ENCODE measurements at regions not wholly inside any gene's neighbourhood (a gene's known extent, or its start where the extent isn't known, plus 50 kb on each side); places are given as distances from the start of the nearest gene placed in this dataset.
"Not testable (repeated sequence)": the region's sequence is repeated elsewhere in the genome, so short reads cannot be mapped to it uniquely, and the experiment has no call there.

- no peaks in the 10 kb centered on the region for H3K36me3 ChIP-seq (ENCODE audit: insufficient read depth, low read length)
- H3K9me3 ChIP-seq (ENCODE audit: control insufficient read depth, insufficient read depth, low read length): 0 out of 2 replicates have a peak, but pooled peaks cover 5% of the 10 kb centered on the region
- H3K4me1 ChIP-seq (ENCODE audit: insufficient read depth, low read length): no peaks in the 10 kb centered on the region
- no peak overlapping the region for H3K9ac ChIP-seq (ENCODE audit: low read depth, low read length)
These were observed 198.2 kb upstream of the NDUFV2 start for GRCh38 chr18:8904316-8904715.

- H3K9me3 ChIP-seq (ENCODE audit: control insufficient read depth, insufficient read depth, low read length): 0 out of 2 replicates have a peak, but pooled peaks cover 2% of the 10 kb centered on the region
- H3K36me3 ChIP-seq (ENCODE audit: insufficient read depth, low read length): no peaks in the 10 kb centered on the region
- H3K9ac ChIP-seq (ENCODE audit: low read depth, low read length): no peak overlapping the region
- peaks cover 7% of the 10 kb centered on the region; the same call in 1 of the 2 replicates for H3K4me1 ChIP-seq (ENCODE audit: insufficient read depth, low read length)
These were observed 193.5 kb upstream of the NDUFV2 start for GRCh38 chr18:8908792-8909510.

GRCh38 chr18:8910186-8910822 is 192.2 kb upstream of the NDUFV2 start:
- Histone ChIP-seq H3K9ac (ENCODE audit: low read depth, low read length) (no peak overlapping the region), H3K9me3 (ENCODE audit: control insufficient read depth, insufficient read depth, low read length) (0 out of 2 replicates have a peak, but pooled peaks cover 2% of the 10 kb centered on the region), H3K4me1 (ENCODE audit: insufficient read depth, low read length) (peaks cover 7% of the 10 kb centered on the region; the same call in 1 of the 2 replicates), H3K36me3 (ENCODE audit: insufficient read depth, low read length) (no peaks in the 10 kb centered on the region)

- Histone ChIP-seq H3K4me1 (ENCODE audit: insufficient read depth, low read length) (peaks cover 7% of the 10 kb centered on the region; the same call in 1 of the 2 replicates), H3K9ac (ENCODE audit: low read depth, low read length) (no peak overlapping the region), H3K9me3 (ENCODE audit: control insufficient read depth, insufficient read depth, low read length) (0 out of 2 replicates have a peak, but pooled peaks cover 2% of the 10 kb centered on the region), H3K36me3 (ENCODE audit: insufficient read depth, low read length) (no peaks in the 10 kb centered on the region)
These were observed 191.7 kb upstream of the NDUFV2 start for GRCh38 chr18:8910843-8911242.

GRCh38 chr18:8911408-8912340 is 190.8 kb upstream of the NDUFV2 start:
- Histone ChIP-seq H3K9me3 (ENCODE audit: control insufficient read depth, insufficient read depth, low read length) (0 out of 2 replicates have a peak, but pooled peaks cover 2% of the 10 kb centered on the region), H3K9ac (ENCODE audit: low read depth, low read length) (no peak overlapping the region), H3K36me3 (ENCODE audit: insufficient read depth, low read length) (no peaks in the 10 kb centered on the region), H3K4me1 (ENCODE audit: insufficient read depth, low read length) (peaks cover 7% of the 10 kb centered on the region; the same call in 1 of the 2 replicates)

GRCh38 chr18:8912348-8913326 is 189.9 kb upstream of the NDUFV2 start:
- Histone ChIP-seq H3K36me3 (ENCODE audit: insufficient read depth, low read length) (no peaks in the 10 kb centered on the region), H3K4me1 (ENCODE audit: insufficient read depth, low read length) (peaks cover 7% of the 10 kb centered on the region; the same call in 1 of the 2 replicates), H3K9ac (ENCODE audit: low read depth, low read length) (no peak overlapping the region), H3K9me3 (ENCODE audit: control insufficient read depth, insufficient read depth, low read length) (0 out of 2 replicates have a peak, but pooled peaks cover 2% of the 10 kb centered on the region)

- not testable (repeated sequence) for H3K9ac ChIP-seq (ENCODE audit: low read depth, low read length); H3K9me3 ChIP-seq (ENCODE audit: control insufficient read depth, insufficient read depth, low read length); H3K36me3 ChIP-seq (ENCODE audit: insufficient read depth, low read length); H3K4me1 ChIP-seq (ENCODE audit: insufficient read depth, low read length)
These were observed 188.7 kb upstream of the NDUFV2 start for GRCh38 chr18:8913606-8914403.

GRCh38 chr18:8914404-8915264 is 187.9 kb upstream of the NDUFV2 start:
- not testable (repeated sequence) for H3K4me1 ChIP-seq (ENCODE audit: insufficient read depth, low read length); H3K9ac ChIP-seq (ENCODE audit: low read depth, low read length); H3K9me3 ChIP-seq (ENCODE audit: control insufficient read depth, insufficient read depth, low read length); H3K36me3 ChIP-seq (ENCODE audit: insufficient read depth, low read length)

GRCh38 chr18:8920856-8921787 is 181.4 kb upstream of the NDUFV2 start:
- H3K4me1 ChIP-seq (ENCODE audit: insufficient read depth, low read length); H3K9me3 ChIP-seq (ENCODE audit: control insufficient read depth, insufficient read depth, low read length); H3K9ac ChIP-seq (ENCODE audit: low read depth, low read length); H3K36me3 ChIP-seq (ENCODE audit: insufficient read depth, low read length): not testable (repeated sequence)

GRCh38 chr18:8926464-8926863 is 176.0 kb upstream of the NDUFV2 start:
- no peak overlapping the region for H3K9ac ChIP-seq (ENCODE audit: low read depth, low read length)
- H3K4me1 ChIP-seq (ENCODE audit: insufficient read depth, low read length): peaks cover 1% of the 10 kb centered on the region; the same call in 1 of the 2 replicates
- no peaks in the 10 kb centered on the region for H3K36me3 ChIP-seq (ENCODE audit: insufficient read depth, low read length)
- H3K9me3 ChIP-seq (ENCODE audit: control insufficient read depth, insufficient read depth, low read length): peaks cover 20% of the 10 kb centered on the region

GRCh38 chr18:8928044-8928443 is 174.5 kb upstream of the NDUFV2 start:
- peaks cover 7% of the 10 kb centered on the region for H3K4me1 ChIP-seq (ENCODE audit: insufficient read depth, low read length)
- no peaks in the 10 kb centered on the region; the same call in 1 of the 2 replicates for H3K36me3 ChIP-seq (ENCODE audit: insufficient read depth, low read length)
- no peak overlapping the region for H3K9ac ChIP-seq (ENCODE audit: low read depth, low read length)
- peaks cover 26% of the 10 kb centered on the region for H3K9me3 ChIP-seq (ENCODE audit: control insufficient read depth, insufficient read depth, low read length)
